Mammary epithelial cell (primary cell): ENCODE measurements at regions not wholly inside any gene's neighbourhood (a gene's known extent, or its start where the extent isn't known, plus 50 kb on each side); places are given as distances from the start of the nearest gene placed in this dataset.

Experiments
- CTCF ChIP-seq, 2 donors: IDR thresholded peaks in 1 of 2; conservative IDR thresholded peaks in 1 of 2; 2 replicates each; pipeline ENCODE4 v1.5.1; 2011 to 2012; ENCODE audit warnings: inconsistent platforms in 2 of 2, low read length in 2 of 2, mild to moderate bottlenecking in 2 of 2, control low read depth in 1 of 2, low read depth in 1 of 2; ENCODE audit not compliant: insufficient read depth in 1 of 2; ENCODE audit errors: extremely low read depth in 1 of 2
- EZH2 ChIP-seq: IDR thresholded peaks from 2 replicates; pipeline ENCODE4 v1.6.1; 2012; ENCODE audit warnings: low read length, inconsistent platforms, borderline replicate concordance

- TF ChIP-seq CTCF (conservative IDR thresholded peaks at IDR 0.05 in 1 of 2, IDR thresholded peaks at IDR 0.05 in 1 of 2; ENCODE audit: extremely low read depth in 1 of 2, insufficient read depth in 1 of 2, low read depth in 1 of 2, low read length in 2 of 2) (no peak), EZH2 (no peak)
These were observed 94.2 kb upstream of the COL5A1 start for GRCh38 chr9:134547161-134548100.
